GM12891 (cell line): ENCODE measurements at regions not wholly inside any gene's neighbourhood (a gene's known extent, or its start where the extent isn't known, plus 50 kb on each side); places are given as distances from the start of the nearest gene placed in this dataset.

ENCODE experiments used
- POLR2AphosphoS5 ChIP-seq: IDR thresholded peaks from 2 replicates; pipeline ENCODE4 v1.6.1; 2011; ENCODE audit warnings: low read depth, low read length, control low read depth
- SPI1 ChIP-seq: IDR thresholded peaks from 2 replicates; pipeline ENCODE4 v1.6.1; 2011; ENCODE audit warnings: low read depth, low read length, control low read depth
- TAF1 ChIP-seq: IDR thresholded peaks from 2 replicates; pipeline ENCODE4 v1.6.1; 2011; ENCODE audit warnings: low read depth, low read length, control low read depth

GRCh38 chr14:29265852-29266251 lies 499.3 kb downstream of the FOXG1 start:
- TF ChIP-seq POLR2AphosphoS5 (no peak), TAF1 (no peak), SPI1 (no peak)
